Tibial nerve (tissue), 3 donors: ENCODE measurements at regions not wholly inside any gene's neighbourhood (a gene's known extent, or its start where the extent isn't known, plus 50 kb on each side); places are given as distances from the start of the nearest gene placed in this dataset.

Experiments
- POLR2A ChIP-seq, 2 donors: fragments of 450-650 bp; IDR thresholded peaks; one replicate each; pipeline ENCODE4 v1.6.1; 2017; ENCODE audit warnings: antibody characterized with exemption in 2 of 2, mild to moderate bottlenecking in 2 of 2, moderate library complexity in 2 of 2
- TF ChIP-seq, protein P1 (sequence below), 5 experiments: fragments of 200-600 bp in 3 of 5; fragments of 450-650 bp in 2 of 5; sonication (generic) in 3 of 5; IDR thresholded peaks; one replicate each; pipeline ENCODE4 v1.5.1; 2016 to 2019; ENCODE audit warnings: antibody characterized with exemption in 5 of 5, mild to moderate bottlenecking in 3 of 5, moderate library complexity in 2 of 5

DNA sequence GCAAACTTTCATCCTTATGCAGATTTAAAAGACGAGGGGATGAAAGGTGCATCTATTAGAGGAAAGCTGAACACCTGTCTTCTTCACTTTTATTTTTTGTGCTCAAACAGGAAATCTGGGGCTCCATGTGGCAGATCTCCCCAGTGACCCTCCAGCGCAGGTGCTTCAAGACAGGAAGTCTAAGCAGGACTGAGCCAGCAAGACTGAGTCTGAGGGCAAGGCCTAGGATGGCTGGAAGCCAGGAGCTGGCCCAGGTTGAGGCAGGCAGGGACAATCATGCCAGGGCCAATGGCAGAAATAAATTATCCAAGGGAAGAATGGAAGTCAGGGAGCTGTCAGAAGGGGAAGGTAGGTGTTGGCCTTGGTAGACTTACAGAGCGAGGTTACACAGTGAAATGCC is 101.1 kb upstream of the SPON1 start:
- TF ChIP-seq, protein P1, sequence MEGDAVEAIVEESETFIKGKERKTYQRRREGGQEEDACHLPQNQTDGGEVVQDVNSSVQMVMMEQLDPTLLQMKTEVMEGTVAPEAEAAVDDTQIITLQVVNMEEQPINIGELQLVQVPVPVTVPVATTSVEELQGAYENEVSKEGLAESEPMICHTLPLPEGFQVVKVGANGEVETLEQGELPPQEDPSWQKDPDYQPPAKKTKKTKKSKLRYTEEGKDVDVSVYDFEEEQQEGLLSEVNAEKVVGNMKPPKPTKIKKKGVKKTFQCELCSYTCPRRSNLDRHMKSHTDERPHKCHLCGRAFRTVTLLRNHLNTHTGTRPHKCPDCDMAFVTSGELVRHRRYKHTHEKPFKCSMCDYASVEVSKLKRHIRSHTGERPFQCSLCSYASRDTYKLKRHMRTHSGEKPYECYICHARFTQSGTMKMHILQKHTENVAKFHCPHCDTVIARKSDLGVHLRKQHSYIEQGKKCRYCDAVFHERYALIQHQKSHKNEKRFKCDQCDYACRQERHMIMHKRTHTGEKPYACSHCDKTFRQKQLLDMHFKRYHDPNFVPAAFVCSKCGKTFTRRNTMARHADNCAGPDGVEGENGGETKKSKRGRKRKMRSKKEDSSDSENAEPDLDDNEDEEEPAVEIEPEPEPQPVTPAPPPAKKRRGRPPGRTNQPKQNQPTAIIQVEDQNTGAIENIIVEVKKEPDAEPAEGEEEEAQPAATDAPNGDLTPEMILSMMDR (IDR thresholded peaks at IDR 0.05) = no peak
- TF ChIP-seq POLR2A (IDR thresholded peaks at IDR 0.05) = no peak
